ENCODE measurements at regions not wholly inside any gene's neighbourhood (a gene's known extent, or its start where the extent isn't known, plus 50 kb on each side); places are given as distances from the start of the nearest gene placed in this dataset.

- no peak for DNase-seq
Observed at GRCh38 chr21:24188506-24188905, 1418.8 kb downstream of the MRPL39 start.

GRCh38 chr21:24183077-24183476 is 1424.2 kb downstream of the MRPL39 start:
- DNase-seq: peak; percentile 2

- DNase-seq: no peak
Observed at GRCh38 chr21:24179110-24179509, 1428.2 kb downstream of the MRPL39 start.

GRCh38 chr21:24175106-24175505 is 1432.2 kb downstream of the MRPL39 start:
- no peak for DNase-seq

- no peak for DNase-seq
Observed at GRCh38 chr21:24171736-24172135, 1435.5 kb downstream of the MRPL39 start.

GRCh38 chr21:24163539-24163938 is 1443.7 kb downstream of the MRPL39 start:
- peak; percentile 5 for DNase-seq

GRCh38 chr21:24160528-24160927 is 1446.8 kb downstream of the MRPL39 start:
- DNase-seq: no peak

GRCh38 chr21:24153137-24153536 is 1454.1 kb downstream of the MRPL39 start:
- no peak for DNase-seq

GRCh38 chr21:24150753-24151152 is 1456.5 kb downstream of the MRPL39 start:
- no peak for DNase-seq

- DNase-seq: peak; percentile 14
Observed at GRCh38 chr21:24148461-24148860, 1458.8 kb downstream of the MRPL39 start.

- DNase-seq: no peak
Observed at GRCh38 chr21:24147674-24148073, 1459.6 kb downstream of the MRPL39 start.

GRCh38 chr21:24131056-24131455 is 1476.2 kb downstream of the MRPL39 start:
- no peak for DNase-seq

- peak; percentile 1 for DNase-seq
Observed at GRCh38 chr21:24127651-24128050, 1479.6 kb downstream of the MRPL39 start.

GRCh38 chr21:24123785-24124184 is 1483.5 kb downstream of the MRPL39 start:
- no peak for DNase-seq

- no peak for DNase-seq
Observed at GRCh38 chr21:24118738-24119459, 1488.4 kb downstream of the MRPL39 start.

GRCh38 chr21:24115141-24115540 is 1492.1 kb downstream of the MRPL39 start:
- no peak for DNase-seq

GRCh38 chr21:24112020-24112419 is 1495.3 kb downstream of the MRPL39 start:
- no peak for DNase-seq

- no peak for DNase-seq
Observed at GRCh38 chr21:24110846-24111245, 1496.4 kb downstream of the MRPL39 start.

- DNase-seq: no peak
Observed at GRCh38 chr21:24097181-24097580, 1510.1 kb downstream of the MRPL39 start.

GRCh38 chr21:24096651-24097050 is 1510.6 kb downstream of the MRPL39 start:
- no peak for DNase-seq

GRCh38 chr21:24093032-24093431 is 1514.2 kb downstream of the MRPL39 start:
- no peak for DNase-seq

GRCh38 chr21:24076179-24076578 is 1531.1 kb downstream of the MRPL39 start:
- DNase-seq: no peak

GRCh38 chr21:24055696-24056095 is 1551.6 kb downstream of the MRPL39 start:
- no peak for DNase-seq

- DNase-seq: no peak
Observed at GRCh38 chr21:24050231-24050630, 1557.0 kb downstream of the MRPL39 start.

GRCh38 chr21:24046829-24047443 is 1560.3 kb downstream of the MRPL39 start:
- no peak for DNase-seq

All from eye (tissue), 1 donor.